NCI-H446 treated with DMSO at 0.1 percent for 48 hours (cell line): ENCODE measurements at regions not wholly inside any gene's neighbourhood (a gene's known extent, or its start where the extent isn't known, plus 50 kb on each side); places are given as distances from the start of the nearest gene placed in this dataset.
"Not testable (repeated sequence)": the region's sequence is repeated elsewhere in the genome, so short reads cannot be mapped to it uniquely, and the experiment has no call there.

ENCODE experiments used
- DNase-seq: peaks from one replicate; lab custom pipeline; 2025; lab: John Stamatoyannopoulos, UW

GRCh38 chr6:11452106-11452505 lies 85.4 kb upstream of the TMEM170B start:
- DNase-seq, result not testable (repeated sequence)

GRCh38 chr6:11450037-11450436 lies 87.5 kb upstream of the TMEM170B start:
- no peak for DNase-seq

GRCh38 chr6:11449408-11449807 lies 88.1 kb upstream of the TMEM170B start:
- no peak for DNase-seq

GRCh38 chr6:11448038-11448437 lies 89.5 kb upstream of the TMEM170B start:
- DNase-seq, result no peak

- DNase-seq, result no peak
These were observed 90.3 kb upstream of the TMEM170B start for GRCh38 chr6:11447265-11447664.

- DNase-seq, result no peak
These were observed 92.4 kb upstream of the TMEM170B start for GRCh38 chr6:11445146-11445545.

GRCh38 chr6:11443125-11443524 lies 94.4 kb upstream of the TMEM170B start:
- DNase-seq, result not testable (repeated sequence)

- no peak for DNase-seq
These were observed 95.1 kb upstream of the TMEM170B start for GRCh38 chr6:11442495-11442894.

- DNase-seq, result no peak
These were observed 97.7 kb upstream of the TMEM170B start for GRCh38 chr6:11439876-11440275.

- no peak for DNase-seq
These were observed 98.5 kb upstream of the TMEM170B start for GRCh38 chr6:11439017-11439420.

GRCh38 chr6:11437824-11438459 lies 99.6 kb upstream of the TMEM170B start:
- DNase-seq, result peak; percentile 10

- no peak for DNase-seq
These were observed 100.9 kb upstream of the TMEM170B start for GRCh38 chr6:11436508-11437096.

- DNase-seq, result no peak
These were observed 102.8 kb upstream of the TMEM170B start for GRCh38 chr6:11434565-11435326.

- DNase-seq, result no peak
These were observed 103.7 kb upstream of the TMEM170B start for GRCh38 chr6:11433860-11434259.

GRCh38 chr6:11432713-11433450 lies 104.7 kb upstream of the TMEM170B start:
- DNase-seq, result no peak

- no peak for DNase-seq
These were observed 105.5 kb upstream of the TMEM170B start for GRCh38 chr6:11432091-11432490.

GRCh38 chr6:11431455-11431937 lies 106.1 kb upstream of the TMEM170B start:
- no peak for DNase-seq

GRCh38 chr6:11430036-11430435 lies 107.5 kb upstream of the TMEM170B start:
- DNase-seq, result no peak

- DNase-seq, result no peak
These were observed 108.0 kb upstream of the TMEM170B start for GRCh38 chr6:11429577-11429976.

GRCh38 chr6:11428895-11429294 lies 108.7 kb upstream of the TMEM170B start:
- DNase-seq, result no peak

- DNase-seq, result no peak
These were observed 109.2 kb upstream of the TMEM170B start for GRCh38 chr6:11428371-11428770.

- no peak for DNase-seq
These were observed 109.8 kb upstream of the TMEM170B start for GRCh38 chr6:11427723-11428245.
